Smooth muscle cell (in vitro differentiated cells): ENCODE measurements at regions not wholly inside any gene's neighbourhood (a gene's known extent, or its start where the extent isn't known, plus 50 kb on each side); places are given as distances from the start of the nearest gene placed in this dataset.
A peak's percentile ranks its signal among the peaks of the same experiment; 100 is the strongest.

ENCODE experiments used
- DNase-seq: peaks from one replicate; lab custom pipeline; 2025; ENCODE audit not compliant: unreplicated experiment; lab: John Stamatoyannopoulos, UW
- H2AFZ ChIP-seq: fragments of 200-600 bp; sonication (generic); 2 replicates; pipeline ENCODE4 v1.6.0; 2016; ENCODE audit warnings: antibody characterized with exemption, low read depth, mild to moderate bottlenecking
- H3F3A ChIP-seq: fragments of 200-600 bp; sonication (generic); 2 replicates; pipeline ENCODE4 v1.6.0; 2017; ENCODE audit warnings: antibody characterized with exemption, low read depth
- H3K27ac ChIP-seq: fragments of 200-600 bp; sonication (generic); 2 replicates; pipeline ENCODE4 v1.5.1; 2016; ENCODE audit warnings: low read depth, mild to moderate bottlenecking
- H3K27me3 ChIP-seq: fragments of 200-600 bp; sonication (generic); 2 replicates; pipeline ENCODE4 v1.6.1; 2016; ENCODE audit warnings: low read depth, mild to moderate bottlenecking
- H3K36me3 ChIP-seq: fragments of 200-600 bp; sonication (generic); 2 replicates; pipeline ENCODE4 v1.5.1; 2016; ENCODE audit warnings: low read depth
- H3K4me1 ChIP-seq: fragments of 200-600 bp; sonication (generic); 2 replicates; pipeline ENCODE4 v1.5.1; 2016; ENCODE audit warnings: low read depth
- H3K4me2 ChIP-seq: fragments of 200-600 bp; sonication (generic); 2 replicates; pipeline ENCODE4 v1.6.0; 2016; ENCODE audit warnings: mild to moderate bottlenecking
- H3K4me3 ChIP-seq: fragments of 200-600 bp; sonication (generic); 2 replicates; pipeline ENCODE4 v1.5.1; 2016; ENCODE audit warnings: mild to moderate bottlenecking
- H3K79me2 ChIP-seq: fragments of 200-600 bp; sonication (generic); 2 replicates; pipeline ENCODE4 v1.6.0; 2016; ENCODE audit warnings: low read depth, mild to moderate bottlenecking
- H3K9ac ChIP-seq: fragments of 200-600 bp; sonication (generic); 2 replicates; pipeline ENCODE4 v1.6.0; 2016; ENCODE audit warnings: low read depth
- H3K9me3 ChIP-seq: fragments of 200-600 bp; sonication (generic); replicated peaks from 2 replicates; pipeline ENCODE4 v1.5.1; 2016; ENCODE audit warnings: low read depth
- H4K20me1 ChIP-seq: fragments of 200-600 bp; sonication (generic); 2 replicates; pipeline ENCODE4 v1.6.0; 2016; ENCODE audit warnings: low read depth
- WGBS: methylation state at CpG from one replicate; pipeline ENCODE4 v1.1.7; 2016; ENCODE audit warnings: low lambda C conversion rate; 5-methylcytosine and 5-hydroxymethylcytosine counted together
- TF ChIP-seq, protein P1 (sequence below): fragments of 200-600 bp; sonication (generic); IDR thresholded peaks from 2 replicates; pipeline ENCODE4 v1.5.1; 2017; ENCODE audit warnings: borderline replicate concordance, mild to moderate bottlenecking, antibody characterized with exemption; ENCODE audit not compliant: insufficient read depth, poor library complexity, severe bottlenecking

DNA sequence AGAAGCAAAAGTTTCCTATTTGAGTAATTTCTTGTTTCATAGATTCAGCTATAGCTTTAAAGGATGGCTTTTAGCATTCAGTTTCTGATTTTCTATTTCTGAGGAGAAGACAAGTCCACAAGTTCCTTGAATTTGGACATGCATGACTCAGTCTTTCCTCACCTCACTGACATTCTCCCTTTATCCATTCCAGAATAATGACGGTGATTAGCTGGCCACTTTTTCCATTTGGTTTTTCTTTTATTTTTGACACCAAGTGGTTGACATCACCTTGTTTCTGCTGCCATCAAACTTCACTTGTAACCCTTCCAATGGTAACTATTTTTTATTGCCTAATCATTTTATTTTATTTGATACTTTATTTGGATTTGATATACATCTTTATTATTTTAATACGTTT, 404.4 kb upstream of the KCNMB2 start:
- Histone ChIP-seq H3K27me3 (no peaks in the 10 kb centered on the region), H3K9me3 (no peaks in the 10 kb centered on the region), H3K4me1 (no peaks in the 10 kb centered on the region), H3K36me3 (no peaks in the 10 kb centered on the region), H3K27ac (no peak overlapping the region), H4K20me1 (no peaks in the 10 kb centered on the region), H3K79me2 (no peaks in the 10 kb centered on the region), H2AFZ (no peak overlapping the region), H3K4me3 (no peak overlapping the region), H3K4me2 (no peak overlapping the region), H3K9ac (no peak overlapping the region), H3F3A (no peaks in the 10 kb centered on the region)
- TF ChIP-seq, protein P1, sequence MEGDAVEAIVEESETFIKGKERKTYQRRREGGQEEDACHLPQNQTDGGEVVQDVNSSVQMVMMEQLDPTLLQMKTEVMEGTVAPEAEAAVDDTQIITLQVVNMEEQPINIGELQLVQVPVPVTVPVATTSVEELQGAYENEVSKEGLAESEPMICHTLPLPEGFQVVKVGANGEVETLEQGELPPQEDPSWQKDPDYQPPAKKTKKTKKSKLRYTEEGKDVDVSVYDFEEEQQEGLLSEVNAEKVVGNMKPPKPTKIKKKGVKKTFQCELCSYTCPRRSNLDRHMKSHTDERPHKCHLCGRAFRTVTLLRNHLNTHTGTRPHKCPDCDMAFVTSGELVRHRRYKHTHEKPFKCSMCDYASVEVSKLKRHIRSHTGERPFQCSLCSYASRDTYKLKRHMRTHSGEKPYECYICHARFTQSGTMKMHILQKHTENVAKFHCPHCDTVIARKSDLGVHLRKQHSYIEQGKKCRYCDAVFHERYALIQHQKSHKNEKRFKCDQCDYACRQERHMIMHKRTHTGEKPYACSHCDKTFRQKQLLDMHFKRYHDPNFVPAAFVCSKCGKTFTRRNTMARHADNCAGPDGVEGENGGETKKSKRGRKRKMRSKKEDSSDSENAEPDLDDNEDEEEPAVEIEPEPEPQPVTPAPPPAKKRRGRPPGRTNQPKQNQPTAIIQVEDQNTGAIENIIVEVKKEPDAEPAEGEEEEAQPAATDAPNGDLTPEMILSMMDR = no peak
- WGBS = 52% methylated on average over 2 of the region's 2 CpGs
- DNase-seq = no peak

DNA sequence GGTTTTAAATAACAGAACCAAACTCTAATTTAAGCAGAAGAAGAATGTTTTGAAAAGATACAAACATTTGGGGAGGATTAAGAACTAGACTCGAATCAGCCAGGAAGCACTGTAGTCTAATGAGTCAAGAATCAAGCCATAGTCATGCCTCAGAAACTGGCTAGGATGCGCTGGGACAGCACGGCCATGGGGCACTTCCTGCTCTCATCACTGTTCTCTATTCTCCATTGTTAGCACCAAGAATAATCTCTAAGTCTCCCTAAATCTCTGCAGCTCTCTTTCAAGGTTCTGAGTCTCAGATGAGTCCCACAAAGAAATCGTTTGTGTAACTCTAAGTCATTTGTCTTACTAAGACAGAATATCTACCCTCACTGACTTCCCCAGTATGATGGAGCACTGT, 399.0 kb upstream of the KCNMB2 start:
- Histone ChIP-seq H3K4me2 (no peak overlapping the region), H3K36me3 (no peaks in the 10 kb centered on the region), H3K9ac (no peak overlapping the region), H3K9me3 (no peaks in the 10 kb centered on the region), H3K27me3 (no peaks in the 10 kb centered on the region), H3F3A (no peaks in the 10 kb centered on the region), H3K79me2 (no peaks in the 10 kb centered on the region), H3K27ac (no peak overlapping the region), H4K20me1 (no peaks in the 10 kb centered on the region), H3K4me3 (no peak overlapping the region), H3K4me1 (peaks cover 2% of the 10 kb centered on the region), H2AFZ (peak overlapping the region; percentile 26)
- DNase-seq = no peak
- 65% methylated on average over 4 of the region's 4 CpGs for WGBS
- TF ChIP-seq, protein P1 = no peak

DNA sequence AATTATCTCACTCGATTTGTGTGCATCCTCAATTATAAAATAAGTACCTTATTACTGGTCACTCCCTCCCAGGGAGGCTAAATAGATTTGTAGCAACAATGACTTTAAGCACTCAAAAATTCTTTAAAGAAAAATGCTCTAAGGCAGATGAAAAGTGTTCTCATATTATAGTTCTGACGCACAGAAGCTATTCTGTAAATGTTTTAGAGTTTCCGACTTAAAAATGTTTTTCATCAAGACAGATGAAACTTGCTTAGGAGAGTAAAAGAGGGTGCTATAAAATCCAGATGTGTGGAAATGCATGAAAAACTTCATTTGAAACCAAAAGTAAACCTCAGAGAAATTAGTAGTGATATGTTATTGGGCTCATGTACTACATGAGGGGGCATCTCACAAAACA, 398.4 kb upstream of the KCNMB2 start:
- Histone ChIP-seq H2AFZ (no peak overlapping the region), H3K4me1 (peaks cover 2% of the 10 kb centered on the region), H3K36me3 (no peaks in the 10 kb centered on the region), H3K79me2 (no peaks in the 10 kb centered on the region), H4K20me1 (no peaks in the 10 kb centered on the region), H3K9ac (no peak overlapping the region), H3K4me2 (no peak overlapping the region), H3K9me3 (no peaks in the 10 kb centered on the region), H3K4me3 (no peak overlapping the region), H3K27me3 (no peaks in the 10 kb centered on the region), H3K27ac (no peak overlapping the region), H3F3A (no peaks in the 10 kb centered on the region)
- WGBS = 92% methylated on average over 3 of the region's 3 CpGs
- DNase-seq = no peak
- TF ChIP-seq, protein P1 = no peak

DNA sequence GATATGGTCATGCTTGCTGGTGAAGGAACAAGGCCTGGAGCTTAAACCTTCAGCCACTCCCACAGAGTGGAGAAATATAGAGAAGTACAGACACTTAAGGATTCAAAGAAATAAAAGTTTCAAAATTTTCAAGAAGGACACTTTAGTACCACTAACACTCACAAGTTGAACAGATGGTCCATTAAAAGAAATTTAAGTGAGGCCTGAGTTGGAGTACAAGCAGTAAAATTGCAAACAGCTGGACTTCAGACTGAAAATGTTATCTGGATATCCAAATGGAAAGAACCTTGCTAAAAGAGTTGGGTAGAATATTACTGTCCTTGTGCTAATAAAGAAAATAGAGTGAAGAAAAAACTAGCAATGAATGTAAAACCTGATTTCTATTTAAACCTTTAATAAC, 397.1 kb upstream of the KCNMB2 start:
- no peak overlapping the region for H3K4me3 ChIP-seq
- no peaks in the 10 kb centered on the region for H3K27me3 ChIP-seq
- TF ChIP-seq, protein P1 = no peak
- H4K20me1 ChIP-seq = no peaks in the 10 kb centered on the region
- H3K36me3 ChIP-seq = no peaks in the 10 kb centered on the region
- no peaks in the 10 kb centered on the region for H3F3A ChIP-seq
- no peak overlapping the region for H3K9ac ChIP-seq
- H3K4me2 ChIP-seq = no peak overlapping the region
- no peaks in the 10 kb centered on the region for H3K79me2 ChIP-seq
- no peaks in the 10 kb centered on the region for H3K9me3 ChIP-seq
- DNase-seq = no peak
- peaks cover 2% of the 10 kb centered on the region for H3K4me1 ChIP-seq
- no peak overlapping the region for H2AFZ ChIP-seq
- H3K27ac ChIP-seq = no peak overlapping the region
